ENCODE measurements at regions not wholly inside any gene's neighbourhood (a gene's known extent, or its start where the extent isn't known, plus 50 kb on each side); places are given as distances from the start of the nearest gene placed in this dataset.

DNA sequence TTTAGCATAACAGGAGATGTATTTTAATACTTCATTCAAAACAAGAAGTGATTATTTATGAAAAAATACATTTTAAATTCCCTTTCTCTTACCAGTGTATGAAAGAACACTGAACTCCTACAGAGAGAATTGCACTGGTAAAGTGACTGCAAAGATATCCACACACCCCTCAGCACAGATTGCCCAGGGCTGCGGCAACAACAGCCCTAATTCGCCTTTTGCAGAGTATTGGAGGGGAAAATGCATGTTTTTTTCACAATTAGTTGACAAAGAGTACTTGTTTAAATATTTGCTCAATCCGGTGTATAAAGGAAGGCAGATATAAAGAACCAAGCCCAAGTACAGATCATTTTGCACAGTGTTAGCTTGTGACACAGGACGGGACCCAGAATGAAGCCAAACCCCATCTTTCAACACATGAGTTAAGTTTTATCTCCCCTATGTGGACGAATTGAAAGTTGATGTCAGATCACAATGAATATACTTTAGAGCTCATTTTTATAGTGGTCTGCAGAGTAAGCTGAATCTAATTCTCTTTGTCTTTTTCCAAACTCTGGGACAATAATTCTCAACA lies 551.4 kb upstream of the IGFBP7 start:
- DNase-seq = no peak

DNA sequence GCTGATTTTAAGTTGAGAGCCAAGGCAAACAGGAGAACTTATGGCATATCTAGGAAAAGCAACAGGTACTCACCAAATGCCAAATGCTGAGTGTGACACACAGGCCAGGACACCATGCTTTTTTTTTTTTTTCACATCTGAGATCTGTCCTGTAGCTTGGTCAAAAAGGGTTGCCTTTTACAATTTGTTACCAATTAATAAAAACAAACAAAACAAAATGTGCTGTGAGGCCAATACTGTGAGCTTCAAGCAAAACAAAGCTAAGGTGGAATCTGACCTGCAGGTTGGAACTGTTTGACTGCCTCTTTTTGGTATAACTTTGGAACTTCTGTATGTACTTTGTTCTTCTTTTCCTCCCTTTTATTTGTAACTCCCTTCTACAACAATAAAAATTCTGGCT lies 548.5 kb upstream of the IGFBP7 start:
- no peak for DNase-seq

- no peak for DNase-seq
Observed at GRCh38 chr4:57658188-57658587, 548.0 kb upstream of the IGFBP7 start.

DNA sequence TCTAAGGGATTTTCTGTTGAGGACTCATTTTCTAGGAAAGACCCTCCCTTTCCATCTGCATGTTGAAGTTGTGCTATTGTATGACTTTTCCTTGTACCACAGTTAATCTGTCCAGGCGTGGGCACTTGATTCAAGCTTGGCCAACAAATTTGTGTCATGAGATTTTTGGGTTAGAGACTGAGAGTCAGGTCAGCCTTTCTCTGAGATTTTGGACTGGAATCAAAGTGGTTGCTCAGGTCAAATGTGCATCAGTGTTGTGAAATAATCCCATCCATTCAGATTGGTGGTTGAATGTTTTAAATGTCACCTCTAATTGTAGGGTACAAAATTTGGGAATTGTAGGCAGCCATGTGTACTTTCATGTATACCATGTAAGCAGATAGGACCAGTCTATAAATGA lies 545.2 kb upstream of the IGFBP7 start:
- no peak for DNase-seq

DNA sequence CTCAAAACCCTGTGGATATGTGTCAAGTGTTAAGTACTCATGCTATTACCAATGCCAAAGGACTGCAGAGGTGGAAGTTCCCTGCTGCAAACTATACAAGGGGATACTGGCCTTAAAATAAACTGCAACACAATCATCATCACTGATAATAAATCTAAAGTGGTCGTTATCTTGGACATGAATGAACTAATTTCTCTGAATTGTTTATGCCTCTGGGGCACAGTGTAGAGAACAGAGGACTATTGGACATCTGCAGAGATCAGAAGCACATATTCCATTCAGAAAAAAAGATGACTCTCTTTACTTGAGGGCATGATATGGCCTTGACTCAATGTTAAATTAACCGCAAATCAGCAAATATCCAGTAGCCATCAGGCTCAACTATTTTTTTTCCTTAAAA lies 542.6 kb upstream of the IGFBP7 start:
- DNase-seq = no peak

GRCh38 chr4:57640391-57641100 lies 530.4 kb upstream of the IGFBP7 start:
- DNase-seq = no peak

DNA sequence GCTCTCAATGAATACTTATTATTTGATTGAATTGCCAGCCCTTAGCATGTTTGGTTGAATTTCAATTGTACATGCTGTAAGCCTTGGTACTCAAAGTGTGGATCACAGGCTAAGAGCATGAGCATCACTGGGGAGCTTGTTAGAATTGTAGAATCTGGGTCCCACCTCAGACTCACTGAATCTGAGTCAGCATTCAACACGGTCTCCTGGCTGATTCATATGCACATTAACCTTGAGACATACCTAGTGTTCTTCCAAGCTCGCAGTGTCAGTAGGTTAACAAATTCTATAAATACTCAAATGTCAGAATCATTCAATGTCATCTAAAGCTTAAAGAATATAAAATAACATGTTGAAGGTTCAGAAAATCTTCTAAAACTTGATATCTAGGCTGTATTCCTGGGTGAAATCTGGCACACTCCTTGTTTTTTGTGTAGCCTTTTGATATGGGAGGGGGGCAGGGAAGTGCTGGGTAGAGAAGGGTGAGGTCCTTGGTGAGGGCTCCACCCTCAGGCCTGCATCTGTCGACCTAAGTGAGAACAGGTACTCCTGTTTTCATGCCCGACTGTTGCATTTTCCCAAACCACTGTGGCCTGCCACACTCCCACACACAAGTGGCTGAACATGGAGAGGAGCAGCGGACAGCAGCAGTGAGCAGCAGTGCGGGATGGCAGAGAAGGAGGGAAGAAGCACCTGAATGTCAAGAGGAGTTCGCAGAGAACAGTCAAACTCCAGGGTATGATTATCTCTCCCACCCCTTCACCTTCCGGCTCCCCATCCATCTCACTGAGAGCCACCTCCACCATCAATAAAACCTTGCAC lies 529.6 kb upstream of the IGFBP7 start:
- no peak for DNase-seq

GRCh38 chr4:57635910-57636309 lies 525.7 kb upstream of the IGFBP7 start:
- DNase-seq = no peak

- no peak for DNase-seq
Observed at GRCh38 chr4:57633212-57633859, 523.2 kb upstream of the IGFBP7 start.

- no peak for DNase-seq
Observed at GRCh38 chr4:57632564-57632963, 522.4 kb upstream of the IGFBP7 start.

- no peak for DNase-seq
Observed at GRCh38 chr4:57631147-57631546, 521.0 kb upstream of the IGFBP7 start.

- no peak for DNase-seq
Observed at GRCh38 chr4:57628004-57628403, 517.8 kb upstream of the IGFBP7 start.

GRCh38 chr4:57614257-57614932 lies 504.2 kb upstream of the IGFBP7 start:
- DNase-seq = no peak

GRCh38 chr4:57612279-57612678 lies 502.1 kb upstream of the IGFBP7 start:
- no peak for DNase-seq

- no peak for DNase-seq
Observed at GRCh38 chr4:57607566-57608180, 497.5 kb upstream of the IGFBP7 start.

- no peak for DNase-seq
Observed at GRCh38 chr4:57605376-57605775, 495.2 kb upstream of the IGFBP7 start.

DNA sequence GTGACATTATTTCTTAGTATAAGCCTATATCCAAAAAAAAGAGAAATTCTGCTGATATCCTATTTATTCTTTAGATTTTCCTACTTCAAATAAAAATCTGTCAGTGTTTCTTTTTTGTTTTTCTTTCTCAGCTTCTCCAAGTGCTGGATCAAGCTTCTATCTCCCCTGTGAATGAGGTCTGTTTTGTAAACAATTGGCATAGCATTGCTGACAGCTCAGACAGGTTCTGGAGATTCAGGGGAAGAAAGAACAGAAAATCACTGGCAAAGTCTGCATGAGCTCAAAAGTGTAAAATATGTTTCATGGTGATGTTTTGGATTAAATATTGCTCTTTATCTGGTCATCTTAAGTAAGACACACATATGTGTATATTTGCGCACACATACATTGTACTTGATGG lies 492.0 kb upstream of the IGFBP7 start:
- DNase-seq = no peak

GRCh38 chr4:57591073-57591472 lies 480.9 kb upstream of the IGFBP7 start:
- no peak for DNase-seq

DNA sequence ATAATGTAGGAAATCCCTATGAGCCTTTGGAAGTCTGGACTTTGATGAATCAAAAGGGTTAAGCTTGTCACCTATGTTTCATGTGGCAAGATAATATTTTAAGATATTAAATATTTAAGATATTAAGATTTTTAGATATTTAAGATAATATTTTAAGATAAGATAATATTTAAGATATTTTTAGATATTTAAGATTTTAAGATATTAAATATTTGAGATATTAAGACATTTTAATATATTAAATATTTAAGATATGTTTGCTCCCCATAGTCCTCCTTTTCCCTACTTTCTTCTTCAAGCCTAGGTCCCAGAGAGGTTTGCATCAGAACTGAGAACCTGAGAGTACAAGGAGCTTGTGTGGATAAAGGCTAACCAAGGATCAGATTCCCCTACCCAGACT lies 478.4 kb upstream of the IGFBP7 start:
- no peak for DNase-seq

DNA sequence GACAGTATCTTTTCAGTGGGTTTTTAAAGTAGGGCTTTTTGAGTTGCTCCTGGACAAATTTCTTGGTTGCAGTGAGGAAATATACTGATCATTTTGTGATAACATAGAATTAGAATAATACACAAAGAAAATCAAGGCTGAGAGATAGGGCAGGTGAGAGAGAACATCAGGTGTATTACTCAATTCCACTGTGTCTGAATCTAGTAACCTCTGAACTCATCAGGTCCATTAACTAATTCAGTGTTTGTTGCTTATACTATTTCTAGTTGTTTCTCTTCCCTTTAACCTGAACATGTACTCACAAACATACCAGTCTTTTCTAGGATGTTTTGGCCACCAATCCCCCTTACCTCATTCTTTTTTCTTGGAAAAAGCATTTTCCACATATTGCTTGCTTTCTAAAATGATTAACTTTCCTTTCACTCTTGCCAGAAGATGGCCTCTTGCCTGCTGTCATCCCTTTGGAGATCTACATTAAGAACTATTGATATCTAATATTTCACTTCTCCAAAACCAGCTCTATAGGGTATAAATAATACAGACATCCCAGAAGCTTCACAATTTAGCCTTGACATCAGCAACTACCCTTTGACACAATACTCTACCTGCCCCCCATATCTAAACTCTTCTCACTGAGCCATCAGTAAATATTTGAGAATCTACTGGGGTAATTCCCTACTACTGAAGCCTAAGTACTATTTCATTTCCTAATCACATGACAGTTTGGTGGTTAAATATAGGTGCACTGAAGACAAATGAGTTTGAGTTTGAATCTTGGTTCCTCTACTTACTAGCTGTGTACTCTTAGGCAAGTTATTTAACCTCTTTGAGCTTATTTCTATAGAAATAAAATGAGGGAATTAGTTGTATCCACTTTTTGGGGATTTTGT lies 470.8 kb upstream of the IGFBP7 start:
- no peak for DNase-seq

GRCh38 chr4:57575426-57575825 lies 465.2 kb upstream of the IGFBP7 start:
- DNase-seq = no peak
